ENCODE measurements at regions not wholly inside any gene's neighbourhood (a gene's known extent, or its start where the extent isn't known, plus 50 kb on each side); places are given as distances from the start of the nearest gene placed in this dataset.

DNA sequence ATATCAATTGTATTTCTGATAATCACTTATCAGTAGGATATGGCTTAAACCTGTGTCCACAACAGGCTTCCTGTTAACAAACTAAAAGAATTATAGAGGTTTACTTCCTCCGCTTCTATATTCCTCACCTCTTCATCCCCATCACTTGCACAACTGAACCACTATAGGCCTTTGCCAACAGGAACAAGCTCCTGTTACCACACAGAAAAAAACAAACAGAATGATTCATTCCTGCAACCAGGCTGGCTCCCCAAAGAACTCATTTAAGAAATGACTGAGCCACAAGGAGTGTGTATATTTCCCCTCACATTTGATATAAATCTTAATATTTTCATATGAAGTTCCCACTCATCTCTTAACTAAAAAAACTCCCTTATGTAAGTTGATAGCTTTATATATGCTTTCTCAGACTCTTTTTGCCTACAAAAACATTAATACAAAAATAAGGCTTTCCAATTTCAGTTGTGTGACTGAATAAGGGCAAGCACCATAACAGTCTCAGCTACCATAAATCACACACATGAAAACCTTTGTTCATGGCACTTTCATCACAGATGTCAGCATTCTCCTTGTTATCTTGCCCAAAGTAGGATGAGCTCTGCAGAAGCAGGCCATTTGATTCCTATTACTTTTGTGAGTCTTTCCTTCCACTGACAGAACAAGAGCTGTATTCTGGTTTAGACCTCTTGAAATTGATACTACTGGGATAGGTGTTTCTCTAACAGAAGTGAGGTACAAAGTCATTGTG lies 366.8 kb downstream of the SLITRK1 start:
- H3K27me3 ChIP-seq (ENCODE audit: control insufficient read depth in 3 of 3, insufficient read depth in 3 of 3, low read length in 3 of 3) = no peaks in the 10 kb centered on the region
- H3K27ac ChIP-seq (ENCODE audit: low read depth, low read length) = no peak overlapping the region
- no peaks in the 10 kb centered on the region for H3K36me3 ChIP-seq (ENCODE audit: control insufficient read depth in 3 of 3, insufficient read depth in 3 of 3, low read length in 3 of 3)
- H3K9me3 ChIP-seq (ENCODE audit: control insufficient read depth in 3 of 3, low read length in 3 of 3) = peaks cover 0 to 2% (median 0%) of the 10 kb centered on the region in 3 donors
- no peaks in the 10 kb centered on the region for H3K4me1 ChIP-seq (ENCODE audit: control insufficient read depth in 3 of 3, insufficient read depth in 3 of 3, low read length in 3 of 3)
- H3K9ac ChIP-seq (ENCODE audit: low read depth in 1 of 3, low read length in 3 of 3) = no peak overlapping the region
- no peak overlapping the region for H3K4me3 ChIP-seq (ENCODE audit: low read length in 3 of 3)

- H3K27ac ChIP-seq (ENCODE audit: low read depth, low read length) = no peak overlapping the region
These were observed 373.4 kb downstream of the SLITRK1 start for GRCh38 chr13:83508771-83509301.

DNA sequence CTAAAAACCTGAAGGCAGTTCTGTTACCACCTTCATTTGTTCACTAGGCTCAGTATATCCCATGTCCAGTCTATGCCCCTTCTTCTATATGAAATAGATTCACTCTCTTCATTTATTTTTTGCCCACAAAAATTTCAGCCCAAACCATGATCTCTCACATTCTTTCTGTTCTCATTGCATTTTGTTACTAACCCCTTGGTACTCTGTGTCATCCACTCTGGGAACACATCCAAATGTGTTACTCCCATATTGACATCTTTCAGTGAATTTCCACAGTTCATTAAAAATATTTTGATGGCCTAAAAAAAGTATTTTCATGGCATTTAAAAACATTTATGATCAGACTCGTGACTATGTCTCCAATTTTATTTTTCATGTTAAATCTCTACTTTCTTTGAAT lies 378.9 kb downstream of the SLITRK1 start:
- Histone ChIP-seq H3K9me3 (ENCODE audit: control insufficient read depth in 3 of 3, low read length in 3 of 3) (no peaks in the 10 kb centered on the region), H3K9ac (ENCODE audit: low read depth in 1 of 3, low read length in 3 of 3) (no peak overlapping the region), H3K4me3 (ENCODE audit: low read length in 3 of 3) (no peak overlapping the region), H3K4me1 (ENCODE audit: control insufficient read depth in 3 of 3, insufficient read depth in 3 of 3, low read length in 3 of 3) (no peaks in the 10 kb centered on the region), H3K27ac (ENCODE audit: low read depth, low read length) (no peak overlapping the region), H3K27me3 (ENCODE audit: control insufficient read depth in 3 of 3, insufficient read depth in 3 of 3, low read length in 3 of 3) (no peaks in the 10 kb centered on the region), H3K36me3 (ENCODE audit: control insufficient read depth in 3 of 3, insufficient read depth in 3 of 3, low read length in 3 of 3) (no peaks in the 10 kb centered on the region)

More at GRCh38 chr13:83508771-83509301, 373.4 kb downstream of the SLITRK1 start:
- Histone ChIP-seq H3K4me1 (ENCODE audit: control insufficient read depth in 3 of 3, insufficient read depth in 3 of 3, low read length in 3 of 3) (no peaks in the 10 kb centered on the region), H3K9ac (ENCODE audit: low read depth in 1 of 3, low read length in 3 of 3) (no peak overlapping the region), H3K27me3 (ENCODE audit: control insufficient read depth in 3 of 3, insufficient read depth in 3 of 3, low read length in 3 of 3) (no peaks in the 10 kb centered on the region), H3K4me3 (ENCODE audit: low read length in 3 of 3) (no peak overlapping the region), H3K36me3 (ENCODE audit: control insufficient read depth in 3 of 3, insufficient read depth in 3 of 3, low read length in 3 of 3) (no peaks in the 10 kb centered on the region), H3K9me3 (ENCODE audit: control insufficient read depth in 3 of 3, low read length in 3 of 3) (no peaks in the 10 kb centered on the region)

- H3K9me3 ChIP-seq (ENCODE audit: control insufficient read depth in 3 of 3, low read length in 3 of 3) = no peaks in the 10 kb centered on the region
These were observed 383.0 kb downstream of the SLITRK1 start for GRCh38 chr13:83499286-83499685.

GRCh38 chr13:83498481-83499190 lies 383.6 kb downstream of the SLITRK1 start:
- Histone ChIP-seq H3K9me3 (ENCODE audit: control insufficient read depth in 3 of 3, low read length in 3 of 3) (no peaks in the 10 kb centered on the region), H3K36me3 (ENCODE audit: control insufficient read depth in 3 of 3, insufficient read depth in 3 of 3, low read length in 3 of 3) (no peaks in the 10 kb centered on the region)

More at GRCh38 chr13:83499286-83499685, 383.0 kb downstream of the SLITRK1 start:
- no peaks in the 10 kb centered on the region for H3K36me3 ChIP-seq (ENCODE audit: control insufficient read depth in 3 of 3, insufficient read depth in 3 of 3, low read length in 3 of 3)
- no peaks in the 10 kb centered on the region for H3K4me1 ChIP-seq (ENCODE audit: control insufficient read depth in 3 of 3, insufficient read depth in 3 of 3, low read length in 3 of 3)
- H3K4me3 ChIP-seq (ENCODE audit: low read length in 3 of 3) = no peak overlapping the region
- no peak overlapping the region for H3K27ac ChIP-seq (ENCODE audit: low read depth, low read length)
- H3K27me3 ChIP-seq (ENCODE audit: control insufficient read depth in 3 of 3, insufficient read depth in 3 of 3, low read length in 3 of 3) = no peaks in the 10 kb centered on the region
- H3K9ac ChIP-seq (ENCODE audit: low read depth in 1 of 3, low read length in 3 of 3) = no peak overlapping the region

DNA sequence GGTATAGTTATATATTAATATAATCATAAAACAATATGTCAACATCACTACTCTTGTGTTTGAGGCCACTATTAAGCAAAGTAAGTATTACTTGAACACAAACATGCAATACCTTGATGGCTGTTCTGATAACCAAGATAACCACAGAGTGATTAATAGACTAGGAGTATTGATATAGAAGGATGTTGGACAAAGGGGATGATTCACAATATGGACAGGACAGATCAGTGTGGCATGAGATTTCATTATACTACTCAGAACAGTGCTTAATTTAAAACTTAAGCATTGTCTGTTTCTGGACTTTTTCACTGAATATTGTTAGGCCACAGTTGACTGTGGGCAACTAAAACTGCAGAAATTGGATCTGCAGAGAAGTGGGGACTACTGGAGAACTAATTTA lies 384.2 kb downstream of the SLITRK1 start:
- Histone ChIP-seq H3K27ac (ENCODE audit: low read depth, low read length) (no peak overlapping the region), H3K36me3 (ENCODE audit: control insufficient read depth in 3 of 3, insufficient read depth in 3 of 3, low read length in 3 of 3) (no peaks in the 10 kb centered on the region), H3K4me1 (ENCODE audit: control insufficient read depth in 3 of 3, insufficient read depth in 3 of 3, low read length in 3 of 3) (no peaks in the 10 kb centered on the region), H3K27me3 (ENCODE audit: control insufficient read depth in 3 of 3, insufficient read depth in 3 of 3, low read length in 3 of 3) (no peaks in the 10 kb centered on the region), H3K9ac (ENCODE audit: low read depth in 1 of 3, low read length in 3 of 3) (no peak overlapping the region), H3K9me3 (ENCODE audit: control insufficient read depth in 3 of 3, low read length in 3 of 3) (no peaks in the 10 kb centered on the region), H3K4me3 (ENCODE audit: low read length in 3 of 3) (no peak overlapping the region)

More at GRCh38 chr13:83498481-83499190, 383.6 kb downstream of the SLITRK1 start:
- H3K27ac ChIP-seq (ENCODE audit: low read depth, low read length) = no peak overlapping the region
- no peak overlapping the region for H3K9ac ChIP-seq (ENCODE audit: low read depth in 1 of 3, low read length in 3 of 3)
- no peak overlapping the region for H3K4me3 ChIP-seq (ENCODE audit: low read length in 3 of 3)
- H3K27me3 ChIP-seq (ENCODE audit: control insufficient read depth in 3 of 3, insufficient read depth in 3 of 3, low read length in 3 of 3) = no peaks in the 10 kb centered on the region
- H3K4me1 ChIP-seq (ENCODE audit: control insufficient read depth in 3 of 3, insufficient read depth in 3 of 3, low read length in 3 of 3) = no peaks in the 10 kb centered on the region

DNA sequence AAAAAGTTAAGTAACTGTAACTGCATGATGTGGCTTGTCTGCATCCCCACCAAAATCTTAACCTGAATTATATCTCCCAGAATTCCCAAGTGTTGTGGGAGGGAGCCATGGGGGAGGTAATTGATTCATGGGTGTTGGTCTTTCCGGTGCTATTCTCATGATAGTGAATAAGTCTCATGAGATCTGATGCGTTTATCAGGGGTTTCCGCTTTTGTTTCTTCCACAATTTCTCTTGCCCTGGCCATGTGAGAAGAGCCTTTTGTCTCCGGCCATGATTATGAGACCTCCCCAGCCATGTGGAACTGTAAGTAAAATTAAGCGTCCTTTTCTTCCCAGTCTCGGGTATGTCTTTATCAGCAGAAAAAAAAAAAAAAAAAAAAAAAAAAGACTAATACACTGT lies 385.8 kb downstream of the SLITRK1 start:
- Histone ChIP-seq H3K4me3 (ENCODE audit: low read length in 3 of 3) (no peak overlapping the region), H3K4me1 (ENCODE audit: control insufficient read depth in 3 of 3, insufficient read depth in 3 of 3, low read length in 3 of 3) (no peaks in the 10 kb centered on the region), H3K9me3 (ENCODE audit: control insufficient read depth in 3 of 3, low read length in 3 of 3) (no peaks in the 10 kb centered on the region), H3K9ac (ENCODE audit: low read depth in 1 of 3, low read length in 3 of 3) (no peak overlapping the region), H3K27ac (ENCODE audit: low read depth, low read length) (no peak overlapping the region), H3K27me3 (ENCODE audit: control insufficient read depth in 3 of 3, insufficient read depth in 3 of 3, low read length in 3 of 3) (no peaks in the 10 kb centered on the region), H3K36me3 (ENCODE audit: control insufficient read depth in 3 of 3, insufficient read depth in 3 of 3, low read length in 3 of 3) (no peaks in the 10 kb centered on the region)

GRCh38 chr13:83485101-83485500 lies 397.2 kb downstream of the SLITRK1 start:
- Histone ChIP-seq H3K4me1 (ENCODE audit: control insufficient read depth in 3 of 3, insufficient read depth in 3 of 3, low read length in 3 of 3) (no peaks in the 10 kb centered on the region), H3K36me3 (ENCODE audit: control insufficient read depth in 3 of 3, insufficient read depth in 3 of 3, low read length in 3 of 3) (no peaks in the 10 kb centered on the region), H3K4me3 (ENCODE audit: low read length in 3 of 3) (no peak overlapping the region), H3K27me3 (ENCODE audit: control insufficient read depth in 3 of 3, insufficient read depth in 3 of 3, low read length in 3 of 3) (no peaks in the 10 kb centered on the region), H3K9ac (ENCODE audit: low read depth in 1 of 3, low read length in 3 of 3) (no peak overlapping the region), H3K27ac (ENCODE audit: low read depth, low read length) (no peak overlapping the region), H3K9me3 (ENCODE audit: control insufficient read depth in 3 of 3, low read length in 3 of 3) (no peaks in the 10 kb centered on the region)

DNA sequence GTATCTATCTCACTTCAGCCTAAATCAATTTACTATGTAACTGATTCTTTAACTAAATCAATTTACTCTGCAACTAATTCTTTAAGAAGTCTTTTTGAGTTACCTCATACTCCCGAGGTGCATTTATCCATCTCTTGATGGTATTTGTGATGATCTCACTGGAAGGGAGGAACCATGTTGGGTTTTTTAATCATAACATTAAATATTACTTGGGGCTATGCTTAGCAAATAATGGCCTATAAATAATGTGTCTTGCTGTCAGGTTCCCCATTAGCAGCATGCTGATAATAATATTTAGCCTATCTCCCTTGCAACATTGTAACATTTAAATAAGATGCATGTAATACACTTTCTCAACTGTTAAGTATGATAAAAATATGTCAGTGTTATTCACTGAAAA lies 411.3 kb downstream of the SLITRK1 start:
- Histone ChIP-seq H3K27ac (ENCODE audit: low read depth, low read length) (no peak overlapping the region), H3K27me3 (ENCODE audit: control insufficient read depth in 3 of 3, insufficient read depth in 3 of 3, low read length in 3 of 3) (no peaks in the 10 kb centered on the region), H3K9me3 (ENCODE audit: control insufficient read depth in 3 of 3, low read length in 3 of 3) (no peaks in the 10 kb centered on the region), H3K4me1 (ENCODE audit: control insufficient read depth in 3 of 3, insufficient read depth in 3 of 3, low read length in 3 of 3) (no peaks in the 10 kb centered on the region), H3K9ac (ENCODE audit: low read depth in 1 of 3, low read length in 3 of 3) (no peak overlapping the region), H3K36me3 (ENCODE audit: control insufficient read depth in 3 of 3, insufficient read depth in 3 of 3, low read length in 3 of 3) (no peaks in the 10 kb centered on the region), H3K4me3 (ENCODE audit: low read length in 3 of 3) (no peak overlapping the region)

DNA sequence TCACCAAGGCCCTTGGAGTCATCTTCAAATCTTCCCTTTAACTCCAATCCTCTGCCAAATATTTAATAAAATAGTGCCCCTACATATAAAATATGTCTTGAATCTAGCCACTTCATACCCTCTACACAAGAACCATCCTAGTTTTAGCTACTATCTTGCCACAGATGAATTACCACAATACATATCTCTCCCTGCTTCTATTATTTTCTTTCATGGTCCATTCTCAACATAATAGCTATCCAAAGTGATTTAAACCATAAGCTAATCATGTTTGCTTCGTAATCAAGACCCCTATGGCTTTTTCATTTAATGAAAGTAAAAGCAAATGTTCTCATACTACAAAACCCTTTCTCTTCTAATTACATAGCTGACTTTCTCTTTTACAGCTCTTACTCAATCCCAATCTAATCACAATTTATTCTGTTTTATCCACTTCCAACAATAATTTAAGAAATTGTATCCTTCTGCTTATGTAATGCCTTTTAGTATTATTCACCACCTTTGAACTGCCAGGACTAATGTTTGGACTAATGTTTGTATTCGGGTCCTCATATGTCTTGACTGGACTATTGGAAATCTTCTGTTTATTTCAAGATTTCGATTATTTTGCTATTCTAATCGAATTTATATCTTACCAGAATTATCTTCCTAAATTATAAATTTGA lies 412.0 kb downstream of the SLITRK1 start:
- Histone ChIP-seq H3K4me3 (ENCODE audit: low read length in 3 of 3) (no peak overlapping the region), H3K4me1 (ENCODE audit: control insufficient read depth in 3 of 3, insufficient read depth in 3 of 3, low read length in 3 of 3) (no peaks in the 10 kb centered on the region), H3K9me3 (ENCODE audit: control insufficient read depth in 3 of 3, low read length in 3 of 3) (no peaks in the 10 kb centered on the region), H3K27me3 (ENCODE audit: control insufficient read depth in 3 of 3, insufficient read depth in 3 of 3, low read length in 3 of 3) (no peaks in the 10 kb centered on the region), H3K27ac (ENCODE audit: low read depth, low read length) (no peak overlapping the region), H3K9ac (ENCODE audit: low read depth in 1 of 3, low read length in 3 of 3) (no peak overlapping the region), H3K36me3 (ENCODE audit: control insufficient read depth in 3 of 3, insufficient read depth in 3 of 3, low read length in 3 of 3) (no peaks in the 10 kb centered on the region)
